HG03045 (cell line): ENCODE measurements at regions not wholly inside any gene's neighbourhood (a gene's known extent, or its start where the extent isn't known, plus 50 kb on each side); places are given as distances from the start of the nearest gene placed in this dataset.

Experiments used
- ATAC-seq: cut with Tn5 transposase; IDR thresholded peaks from one replicate; pipeline ENCODE4 v1.9.1; 2021; ENCODE audit warnings: mild to moderate bottlenecking, moderate library complexity; ENCODE audit not compliant: unreplicated experiment

- ATAC-seq = no peak
These were observed 84.9 kb upstream of the SLC44A3 start for GRCh38 chr1:94734963-94735901.

GRCh38 chr1:94731891-94732290, 88.3 kb upstream of the SLC44A3 start:
- ATAC-seq = no peak

- no peak for ATAC-seq
These were observed 89.7 kb upstream of the SLC44A3 start for GRCh38 chr1:94730450-94730849.

- ATAC-seq = no peak
These were observed 90.9 kb upstream of the SLC44A3 start for GRCh38 chr1:94729267-94729666.

- ATAC-seq = no peak
These were observed 92.1 kb upstream of the SLC44A3 start for GRCh38 chr1:94727846-94728715.

- ATAC-seq = no peak
These were observed 93.0 kb upstream of the SLC44A3 start for GRCh38 chr1:94726981-94727685.

- no peak for ATAC-seq
These were observed 94.6 kb upstream of the SLC44A3 start for GRCh38 chr1:94725566-94725965.

- no peak for ATAC-seq
These were observed 96.3 kb upstream of the SLC44A3 start for GRCh38 chr1:94723894-94724293.

GRCh38 chr1:94723463-94723862, 96.7 kb upstream of the SLC44A3 start:
- no peak for ATAC-seq

GRCh38 chr1:94722181-94722580, 98.0 kb upstream of the SLC44A3 start:
- no peak for ATAC-seq

GRCh38 chr1:94721240-94721639, 98.9 kb upstream of the SLC44A3 start:
- peak; percentile 58 for ATAC-seq

GRCh38 chr1:94719926-94720793, 100.0 kb upstream of the SLC44A3 start:
- peak; percentile 98 for ATAC-seq

- no peak for ATAC-seq
These were observed 103.2 kb upstream of the SLC44A3 start for GRCh38 chr1:94716965-94717364.

- no peak for ATAC-seq
These were observed 104.8 kb upstream of the SLC44A3 start for GRCh38 chr1:94715321-94715720.

GRCh38 chr1:94714552-94714951, 105.6 kb upstream of the SLC44A3 start:
- ATAC-seq = no peak

- no peak for ATAC-seq
These were observed 106.0 kb upstream of the SLC44A3 start for GRCh38 chr1:94714152-94714551.

- peak; percentile 70 for ATAC-seq
These were observed 106.5 kb upstream of the SLC44A3 start for GRCh38 chr1:94713472-94714141.

- no peak for ATAC-seq
These were observed 110.1 kb upstream of the SLC44A3 start for GRCh38 chr1:94709891-94710581.

GRCh38 chr1:94708811-94709210, 111.3 kb upstream of the SLC44A3 start:
- ATAC-seq = no peak
